ENCODE measurements at regions not wholly inside any gene's neighbourhood (a gene's known extent, or its start where the extent isn't known, plus 50 kb on each side); places are given as distances from the start of the nearest gene placed in this dataset.

DNA sequence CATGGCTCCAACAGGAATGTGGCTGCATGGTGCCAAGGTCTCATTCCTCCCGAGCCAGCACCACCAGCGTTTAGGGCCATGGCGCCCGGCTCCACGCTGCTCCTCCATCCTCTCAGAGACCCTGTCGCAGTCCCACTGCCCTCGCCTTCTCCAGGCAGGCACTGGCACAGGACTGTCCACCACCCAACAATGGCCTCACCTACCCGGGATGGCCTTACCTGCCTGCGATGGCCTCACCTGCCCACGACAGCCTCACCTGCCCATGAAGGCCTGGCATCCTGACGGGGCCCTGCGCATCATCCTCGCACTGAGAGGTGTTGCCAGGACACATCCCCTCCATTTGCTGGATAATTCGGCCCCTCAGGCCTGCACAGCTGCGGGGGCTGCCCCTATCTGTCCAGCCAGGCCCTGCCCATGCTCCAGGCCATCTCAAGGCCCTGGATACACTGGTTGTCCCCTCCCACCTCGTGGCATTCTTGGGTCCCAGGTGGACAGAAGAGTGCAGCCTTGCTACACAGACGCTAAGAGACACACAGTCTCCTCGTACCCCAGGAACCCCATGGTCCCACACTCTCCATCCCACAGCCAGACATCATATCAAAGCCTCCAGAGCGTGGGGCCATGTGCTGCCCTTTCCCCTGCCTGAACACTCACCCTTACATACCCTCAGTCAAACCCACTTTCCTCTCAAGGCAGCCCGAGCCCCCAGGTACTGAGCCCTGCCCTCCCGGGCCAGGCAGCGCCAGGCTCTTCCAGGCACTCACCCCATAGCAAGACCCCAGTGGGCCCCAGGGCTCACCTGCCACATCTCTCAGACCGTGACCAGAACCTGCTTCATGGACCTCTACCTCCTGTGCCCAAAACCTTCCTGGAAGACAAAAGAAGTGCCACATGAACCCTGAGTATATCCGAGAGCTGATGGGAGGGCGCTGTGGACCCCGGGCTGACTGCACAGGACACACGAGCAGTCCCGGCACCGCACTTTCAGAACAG, 268.6 kb downstream of the EIPR1 start:
- no peak for TF ChIP-seq POLR2A (IDR thresholded peaks at IDR 0.05)
- TF ChIP-seq, protein P1, sequence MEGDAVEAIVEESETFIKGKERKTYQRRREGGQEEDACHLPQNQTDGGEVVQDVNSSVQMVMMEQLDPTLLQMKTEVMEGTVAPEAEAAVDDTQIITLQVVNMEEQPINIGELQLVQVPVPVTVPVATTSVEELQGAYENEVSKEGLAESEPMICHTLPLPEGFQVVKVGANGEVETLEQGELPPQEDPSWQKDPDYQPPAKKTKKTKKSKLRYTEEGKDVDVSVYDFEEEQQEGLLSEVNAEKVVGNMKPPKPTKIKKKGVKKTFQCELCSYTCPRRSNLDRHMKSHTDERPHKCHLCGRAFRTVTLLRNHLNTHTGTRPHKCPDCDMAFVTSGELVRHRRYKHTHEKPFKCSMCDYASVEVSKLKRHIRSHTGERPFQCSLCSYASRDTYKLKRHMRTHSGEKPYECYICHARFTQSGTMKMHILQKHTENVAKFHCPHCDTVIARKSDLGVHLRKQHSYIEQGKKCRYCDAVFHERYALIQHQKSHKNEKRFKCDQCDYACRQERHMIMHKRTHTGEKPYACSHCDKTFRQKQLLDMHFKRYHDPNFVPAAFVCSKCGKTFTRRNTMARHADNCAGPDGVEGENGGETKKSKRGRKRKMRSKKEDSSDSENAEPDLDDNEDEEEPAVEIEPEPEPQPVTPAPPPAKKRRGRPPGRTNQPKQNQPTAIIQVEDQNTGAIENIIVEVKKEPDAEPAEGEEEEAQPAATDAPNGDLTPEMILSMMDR (IDR thresholded peaks at IDR 0.05): no peak

Measured in thyroid gland (tissue), 4 donors.